SK-N-SH (cell line): ENCODE measurements at regions not wholly inside any gene's neighbourhood (a gene's known extent, or its start where the extent isn't known, plus 50 kb on each side); places are given as distances from the start of the nearest gene placed in this dataset.

Experiments used
- CTCF ChIA-PET: fragments of 300-600, 350-600 bp; formaldehyde crosslinking; extraction: SDS; loops from one replicate; lab custom pipeline; 2021; lab: Yijun Ruan, JAX
- POLR2A ChIA-PET: fragments of 350-600 bp; sonication (Branson Sonifier 250); formaldehyde crosslinking; extraction: SDS; loops from one replicate; lab custom pipeline; 2020; ENCODE audit warnings: antibody characterized with exemption, inconsistent platforms; lab: Yijun Ruan, JAX
- DNase-seq: peaks from one replicate; pipeline ENCODE4 v3.0.0; 2012
- H2AFZ ChIP-seq: fragments of 200-600 bp; sonication (generic); 2 replicates; pipeline ENCODE4 v1.8.1; 2016; ENCODE audit warnings: antibody characterized with exemption, mild to moderate bottlenecking, low read depth
- H3F3A ChIP-seq: fragments of 200-600 bp; sonication (generic); replicated peaks from 2 replicates; pipeline ENCODE3; 2016; ENCODE audit warnings: antibody characterized with exemption, mild to moderate bottlenecking; ENCODE audit not compliant: insufficient read depth
- H3K27ac ChIP-seq, 2 experiments: fragments of 200-500 bp in 1 of 2; fragments of 200-600 bp in 1 of 2; sonication (Bioruptor generic) in 1 of 2; sonication (generic), shearing (Covaris generic) in 1 of 2; 2 replicates each; pipeline versions ENCODE4 v1.5.1 to v1.6.1; 2014 to 2016; ENCODE audit warnings: low read depth in 2 of 2, inconsistent platforms in 1 of 2, low read length in 1 of 2, mild to moderate bottlenecking in 1 of 2, mixed read lengths in 1 of 2
- H3K27me3 ChIP-seq: fragments of 200-600 bp; sonication (generic), shearing (Covaris generic); 2 replicates; pipeline ENCODE4 v1.6.1; 2016; ENCODE audit warnings: mixed run types; ENCODE audit not compliant: insufficient read depth
- H3K36me3 ChIP-seq, 2 experiments: fragments of 200-500 bp in 1 of 2; fragments of 200-600 bp in 1 of 2; sonication (Bioruptor generic) in 1 of 2; sonication (generic) in 1 of 2; replicated peaks in 1 of 2; 2 replicates each; pipeline versions ENCODE3 to v1.5.1; 2014 to 2016; ENCODE audit warnings: low read length in 1 of 2, mild to moderate bottlenecking in 1 of 2; ENCODE audit not compliant: insufficient read depth in 2 of 2, control insufficient read depth in 1 of 2
- H3K4me1 ChIP-seq, 2 experiments: fragments of 200-500 bp in 1 of 2; fragments of 200-600 bp in 1 of 2; sonication (Bioruptor generic) in 1 of 2; sonication (generic), shearing (Covaris generic) in 1 of 2; 2 replicates each; pipeline versions ENCODE4 v1.5.1 to v1.6.1; 2014 to 2016; ENCODE audit warnings: low read depth in 1 of 2, low read length in 1 of 2, mixed run types in 1 of 2; ENCODE audit not compliant: insufficient read depth in 2 of 2, control insufficient read depth in 1 of 2
- H3K4me2 ChIP-seq: fragments of 200-600 bp; sonication (generic), shearing (Covaris generic); 2 replicates; pipeline ENCODE4 v1.6.1; 2017; ENCODE audit warnings: mixed run types
- H3K4me3 ChIP-seq, 2 experiments: fragments of 200-500 bp in 1 of 2; fragments of 200-600 bp in 1 of 2; sonication (Bioruptor generic) in 1 of 2; sonication (generic), shearing (Covaris generic) in 1 of 2; 2 replicates each; pipeline versions ENCODE4 v1.5.1 to v1.8.1; 2014 to 2016; ENCODE audit warnings: low read depth in 2 of 2, inconsistent platforms in 1 of 2, low read length in 1 of 2, mild to moderate bottlenecking in 1 of 2, mixed read lengths in 1 of 2, moderate library complexity in 1 of 2
- H3K79me2 ChIP-seq: fragments of 200-600 bp; sonication (generic); 2 replicates; pipeline ENCODE4 v1.8.1; 2017; ENCODE audit warnings: mild to moderate bottlenecking; ENCODE audit not compliant: insufficient read depth
- H3K9ac ChIP-seq: fragments of 200-600 bp; sonication (generic); 2 replicates; pipeline ENCODE4 v1.6.1; 2017; ENCODE audit warnings: mixed run types
- H3K9me2 ChIP-seq: fragments of 200-600 bp; sonication (generic); 2 replicates; pipeline ENCODE4 v1.6.1; 2017; ENCODE audit warnings: mixed run types
- H3K9me3 ChIP-seq: fragments of 200-600 bp; sonication (generic); 2 replicates; pipeline ENCODE4 v1.6.1; 2017; ENCODE audit warnings: mixed run types, mild to moderate bottlenecking, moderate library complexity
- H4K20me1 ChIP-seq: fragments of 200-600 bp; sonication (generic); 2 replicates; pipeline ENCODE4 v1.6.1; 2017; ENCODE audit warnings: mild to moderate bottlenecking, mixed run types; ENCODE audit not compliant: insufficient read depth
- CTCF ChIP-seq: fragments of 200-600 bp; sonication (generic); IDR thresholded peaks from 2 replicates; pipeline ENCODE4 v1.6.1; 2017; ENCODE audit warnings: antibody characterized with exemption, mild to moderate bottlenecking, moderate library complexity
- FOSL2 ChIP-seq: IDR thresholded peaks from 2 replicates; pipeline ENCODE4 v1.4.0; 2012; ENCODE audit warnings: low read depth, mild to moderate bottlenecking, moderate library complexity, borderline replicate concordance
- FOXJ3 ChIP-seq: sonication (generic); formaldehyde crosslinking; IDR thresholded peaks from 2 replicates; pipeline ENCODE4 v1.5.1; 2020; ENCODE audit warnings: mild to moderate bottlenecking, missing genetic modification reagents
- GABPA ChIP-seq: IDR thresholded peaks from 2 replicates; pipeline ENCODE4 v1.4.0; 2012; ENCODE audit warnings: low read depth, mild to moderate bottlenecking
- GATA2 ChIP-seq: sonication (generic); formaldehyde crosslinking; IDR thresholded peaks from 2 replicates; pipeline ENCODE4 v1.5.0; 2020; ENCODE audit warnings: mild to moderate bottlenecking, missing genetic modification reagents
- JUND ChIP-seq: IDR thresholded peaks from 2 replicates; pipeline ENCODE4 v1.4.0; 2012
- MAX ChIP-seq: IDR thresholded peaks from 2 replicates; pipeline ENCODE4 v1.4.0; 2012; ENCODE audit warnings: low read depth
- MEF2A ChIP-seq: IDR thresholded peaks from 2 replicates; pipeline ENCODE4 v1.4.0; 2012; ENCODE audit warnings: low read depth, borderline replicate concordance
- MXI1 ChIP-seq: IDR thresholded peaks from 2 replicates; pipeline ENCODE4 v1.6.1; 2012; ENCODE audit warnings: mild to moderate bottlenecking, low read depth, low read length, improper control_type of control experiment
- NFIC ChIP-seq: IDR thresholded peaks from 2 replicates; pipeline ENCODE4 v1.4.0; 2012; ENCODE audit warnings: borderline replicate concordance
- PBX3 ChIP-seq: IDR thresholded peaks from 2 replicates; pipeline ENCODE4; 2012
- POLR2AphosphoS5 ChIP-seq: IDR thresholded peaks from 2 replicates; pipeline ENCODE4 v1.6.1; 2012; ENCODE audit warnings: low read depth, low read length
- RAD21 ChIP-seq: IDR thresholded peaks from 2 replicates; pipeline ENCODE4 v1.6.1; 2012; ENCODE audit warnings: mild to moderate bottlenecking, low read length
- REST ChIP-seq: IDR thresholded peaks from 2 replicates; pipeline ENCODE4 v1.6.1; 2012; ENCODE audit warnings: mild to moderate bottlenecking, low read depth, low read length, moderate library complexity
- SMC3 ChIP-seq: IDR thresholded peaks from 2 replicates; pipeline ENCODE4 v1.6.1; 2012; ENCODE audit warnings: low read depth, low read length, improper control_type of control experiment
- TEAD4 ChIP-seq: IDR thresholded peaks from 2 replicates; pipeline ENCODE4 v1.4.0; 2012; ENCODE audit warnings: mild to moderate bottlenecking, borderline replicate concordance; ENCODE audit not compliant: insufficient read depth
- ZBTB33 ChIP-seq: IDR thresholded peaks from 2 replicates; pipeline ENCODE4 v1.4.0; 2012; ENCODE audit warnings: low read depth, borderline replicate concordance
- WGBS: methylation state at CpG from one replicate; pipeline ENCODE4 v1.1.6; 2017; ENCODE audit warnings: low lambda C conversion rate; 5-methylcytosine and 5-hydroxymethylcytosine counted together

GRCh38 chr6:74742793-74743508, 462.9 kb downstream of the COL12A1 start:
- ChIA-PET CTCF (no interaction called here), POLR2A (no interaction called here)
- Histone ChIP-seq H3K79me2 (no peaks in the 10 kb centered on the region), H3K9ac (no peak overlapping the region), H3K9me2 (no peaks in the 10 kb centered on the region), H3K4me1 (no peaks in the 10 kb centered on the region), H3K27ac (no peak overlapping the region), H4K20me1 (no peaks in the 10 kb centered on the region), H3K36me3 (peaks cover 0 to 3% of the 10 kb centered on the region in 2 experiments), H3K27me3 (no peaks in the 10 kb centered on the region), H3F3A (no peaks in the 10 kb centered on the region), H3K4me2 (no peak overlapping the region), H2AFZ (no peak overlapping the region), H3K9me3 (no peaks in the 10 kb centered on the region), H3K4me3 (no peak overlapping the region)
- 4% methylated on average over 3 of the region's 3 CpGs for WGBS
- no peak for TF ChIP-seq ZBTB33
- TF ChIP-seq MEF2A, result no peak
- no peak for TF ChIP-seq PBX3
- no peak for TF ChIP-seq MAX
- no peak for TF ChIP-seq FOXJ3 (CRISPR knock-in tag)
- no peak for TF ChIP-seq NFIC
- TF ChIP-seq TEAD4, result no peak
- no peak for TF ChIP-seq JUND
- TF ChIP-seq GATA2 (CRISPR knock-in tag), result no peak
- TF ChIP-seq MXI1, result no peak
- TF ChIP-seq RAD21, result no peak
- no peak for TF ChIP-seq FOSL2
- no peak for TF ChIP-seq REST
- no peak for TF ChIP-seq SMC3
- TF ChIP-seq POLR2AphosphoS5, result no peak
- TF ChIP-seq CTCF, result no peak
- TF ChIP-seq GABPA, result no peak
- DNase-seq, result no peak
